Trophoblast cell (in vitro differentiated cells and primary cell): ENCODE measurements at regions not wholly inside any gene's neighbourhood (a gene's known extent, or its start where the extent isn't known, plus 50 kb on each side); places are given as distances from the start of the nearest gene placed in this dataset.

Experiments
- DNase-seq, 2 donors: peaks; one replicate each; pipeline ENCODE4 v3.0.0-alpha.2; 2016
- H2AFZ ChIP-seq: 2 replicates; pipeline ENCODE4 v1.6.1; 2013; ENCODE audit warnings: low read length, moderate library complexity, mild to moderate bottlenecking; ENCODE audit not compliant: insufficient read depth, poor library complexity
- H2AK5ac ChIP-seq: 2 replicates; pipeline ENCODE4 v1.6.1; 2013; ENCODE audit warnings: mild to moderate bottlenecking, low read length
- H2BK120ac ChIP-seq: 2 replicates; pipeline ENCODE4 v1.6.1; 2013; ENCODE audit warnings: low read length, mild to moderate bottlenecking, moderate library complexity; ENCODE audit not compliant: insufficient read depth, poor library complexity
- H2BK12ac ChIP-seq: 2 replicates; pipeline ENCODE4 v1.6.1; 2013; ENCODE audit warnings: mild to moderate bottlenecking, low read length, moderate library complexity
- H2BK5ac ChIP-seq: 2 replicates; pipeline ENCODE4 v1.6.1; 2013; ENCODE audit warnings: low read length, low read depth, moderate library complexity, mild to moderate bottlenecking; ENCODE audit not compliant: poor library complexity
- H3K14ac ChIP-seq: 2 replicates; pipeline ENCODE4 v1.6.1; 2013; ENCODE audit warnings: mild to moderate bottlenecking, low read length
- H3K18ac ChIP-seq: 2 replicates; pipeline ENCODE4 v1.6.1; 2013; ENCODE audit warnings: mild to moderate bottlenecking, low read length
- H3K23ac ChIP-seq: 2 replicates; pipeline ENCODE4 v1.6.1; 2013; ENCODE audit warnings: low read length
- H3K27ac ChIP-seq: 2 replicates; pipeline ENCODE4 v1.5.1; 2013; ENCODE audit warnings: low read depth, mild to moderate bottlenecking, inconsistent platforms, low read length, moderate library complexity
- H3K27me3 ChIP-seq: 2 replicates; pipeline ENCODE4 v1.6.1; 2013; ENCODE audit warnings: inconsistent platforms, mild to moderate bottlenecking, low read length, moderate library complexity; ENCODE audit not compliant: insufficient read depth
- H3K36me3 ChIP-seq, 2 experiments: 1 replicate in 1 of 2; 2 replicates in 1 of 2; pipeline ENCODE4 v1.6.1; 2013; ENCODE audit warnings: low read length in 2 of 2, mild to moderate bottlenecking in 2 of 2, moderate library complexity in 1 of 2; ENCODE audit not compliant: insufficient read depth in 2 of 2, control insufficient read depth in 1 of 2
- H3K4ac ChIP-seq: 2 replicates; pipeline ENCODE4 v1.6.1; 2013; ENCODE audit warnings: low read depth, mild to moderate bottlenecking, low read length, moderate library complexity
- H3K4me1 ChIP-seq, 2 experiments: 1 replicate in 1 of 2; 2 replicates in 1 of 2; pipeline ENCODE4 v1.6.1; 2013; ENCODE audit warnings: low read length in 2 of 2, mild to moderate bottlenecking in 2 of 2, moderate library complexity in 1 of 2; ENCODE audit not compliant: insufficient read depth in 2 of 2, control insufficient read depth in 1 of 2
- H3K4me2 ChIP-seq: 2 replicates; pipeline ENCODE4 v1.6.1; 2013; ENCODE audit warnings: inconsistent platforms, mild to moderate bottlenecking, low read length, moderate library complexity
- H3K4me3 ChIP-seq: 2 replicates; pipeline ENCODE4 v1.5.1; 2013; ENCODE audit warnings: mild to moderate bottlenecking, low read depth, low read length, inconsistent platforms
- H3K79me1 ChIP-seq: one replicate; pipeline ENCODE4 v1.6.1; 2013; ENCODE audit warnings: low read length
- H3K79me2 ChIP-seq: 2 replicates; pipeline ENCODE4 v1.6.1; 2013; ENCODE audit warnings: low read length, mild to moderate bottlenecking; ENCODE audit not compliant: control insufficient read depth, insufficient read depth, poor library complexity
- H3K9ac ChIP-seq: 2 replicates; pipeline ENCODE4 v1.6.1; 2013; ENCODE audit warnings: mild to moderate bottlenecking, low read length
- H3K9me3 ChIP-seq: 2 replicates; pipeline ENCODE4 v1.6.1; 2013; ENCODE audit warnings: low read depth, mild to moderate bottlenecking, control low read depth, inconsistent platforms, low read length; ENCODE audit not compliant: insufficient read depth
- H4K12ac ChIP-seq: 2 replicates; pipeline ENCODE4 v1.6.1; 2013; ENCODE audit warnings: low read depth, mild to moderate bottlenecking, low read length, moderate library complexity
- H4K8ac ChIP-seq: 2 replicates; pipeline ENCODE4 v1.6.1; 2013; ENCODE audit warnings: low read depth, mild to moderate bottlenecking, low read length, moderate library complexity
- H4K91ac ChIP-seq: one replicate; pipeline ENCODE4 v1.6.1; 2013; ENCODE audit warnings: low read depth, mild to moderate bottlenecking, low read length, moderate library complexity
- WGBS: extraction: QIAGEN DNeasy Blood & Tissue Kit; methylation state at CpG from one replicate; pipeline ENCODE4 v1.1.7; 2013; ENCODE audit warnings: missing lambda C conversion rate; ENCODE audit not compliant: insufficient read length, insufficient coverage; ENCODE audit errors: extremely low coverage; 5-methylcytosine and 5-hydroxymethylcytosine counted together

- no peak for DNase-seq
- WGBS, result no CpG with 5 or more reads among the region's 1 CpG
- H3K4me3 ChIP-seq, result no peak overlapping the region
- H3K14ac ChIP-seq, result no peak overlapping the region
- no peak overlapping the region for H3K27ac ChIP-seq
- H4K91ac ChIP-seq, result no peak overlapping the region
- H2BK12ac ChIP-seq, result no peak overlapping the region
- no peak overlapping the region for H3K4ac ChIP-seq
- H2BK120ac ChIP-seq, result no peak overlapping the region
- no peak overlapping the region for H3K18ac ChIP-seq
- H2BK5ac ChIP-seq, result no peak overlapping the region
- H3K4me2 ChIP-seq, result no peak overlapping the region
- H2AFZ ChIP-seq, result no peak overlapping the region
- no peaks in the 10 kb centered on the region for H3K36me3 ChIP-seq
- no peak overlapping the region for H4K12ac ChIP-seq
- no peaks in the 10 kb centered on the region for H3K27me3 ChIP-seq
- no peaks in the 10 kb centered on the region for H3K79me1 ChIP-seq
- H4K8ac ChIP-seq, result no peak overlapping the region
- no peak overlapping the region for H2AK5ac ChIP-seq
- no peaks in the 10 kb centered on the region for H3K4me1 ChIP-seq
- no peak overlapping the region for H3K9ac ChIP-seq
- no peaks in the 10 kb centered on the region for H3K79me2 ChIP-seq
- no peaks in the 10 kb centered on the region for H3K9me3 ChIP-seq
- H3K23ac ChIP-seq, result no peak overlapping the region
Observed at GRCh38 chr11:105392556-105392955, 217.3 kb upstream of the GRIA4 start.

GRCh38 chr11:105389952-105390351, 219.9 kb upstream of the GRIA4 start:
- no peak overlapping the region for H3K4me2 ChIP-seq
- H3K36me3 ChIP-seq, result no peaks in the 10 kb centered on the region
- no peak overlapping the region for H2BK5ac ChIP-seq
- no peak overlapping the region for H4K91ac ChIP-seq
- H3K79me1 ChIP-seq, result no peaks in the 10 kb centered on the region
- no peak overlapping the region for H3K27ac ChIP-seq
- no peaks in the 10 kb centered on the region for H3K4me1 ChIP-seq
- no peak overlapping the region for H4K12ac ChIP-seq
- H3K9me3 ChIP-seq, result no peaks in the 10 kb centered on the region
- no peak overlapping the region for H4K8ac ChIP-seq
- H3K14ac ChIP-seq, result no peak overlapping the region
- H3K79me2 ChIP-seq, result no peaks in the 10 kb centered on the region
- H2BK120ac ChIP-seq, result no peak overlapping the region
- WGBS, result no CpG with 5 or more reads among the region's 5 CpGs
- H3K4me3 ChIP-seq, result no peak overlapping the region
- no peak overlapping the region for H3K4ac ChIP-seq
- H3K18ac ChIP-seq, result no peak overlapping the region
- H3K9ac ChIP-seq, result no peak overlapping the region
- no peak for DNase-seq
- H3K27me3 ChIP-seq, result no peaks in the 10 kb centered on the region
- H3K23ac ChIP-seq, result no peak overlapping the region
- H2AFZ ChIP-seq, result no peak overlapping the region
- H2AK5ac ChIP-seq, result no peak overlapping the region
- H2BK12ac ChIP-seq, result no peak overlapping the region

- Histone ChIP-seq H2BK5ac (no peak overlapping the region), H3K79me1 (no peaks in the 10 kb centered on the region), H3K18ac (no peak overlapping the region), H4K12ac (no peak overlapping the region), H3K27ac (no peak overlapping the region), H4K91ac (no peak overlapping the region), H3K79me2 (no peaks in the 10 kb centered on the region), H2BK120ac (no peak overlapping the region), H3K9ac (no peak overlapping the region), H3K4me3 (no peak overlapping the region), H3K27me3 (no peaks in the 10 kb centered on the region), H3K4me1 (no peaks in the 10 kb centered on the region), H2AK5ac (no peak overlapping the region), H3K36me3 (no peaks in the 10 kb centered on the region), H3K4ac (no peak overlapping the region), H3K4me2 (no peak overlapping the region), H4K8ac (no peak overlapping the region), H3K23ac (no peak overlapping the region), H2AFZ (no peak overlapping the region), H3K9me3 (no peaks in the 10 kb centered on the region), H2BK12ac (no peak overlapping the region), H3K14ac (no peak overlapping the region)
- no peak for DNase-seq
Observed at GRCh38 chr11:105388006-105388405, 221.9 kb upstream of the GRIA4 start.

GRCh38 chr11:105381941-105382340, 227.9 kb upstream of the GRIA4 start:
- Histone ChIP-seq H3K27ac (no peak overlapping the region), H3K79me2 (no peaks in the 10 kb centered on the region), H2BK120ac (no peak overlapping the region), H3K27me3 (no peaks in the 10 kb centered on the region), H3K4me3 (no peak overlapping the region), H3K23ac (no peak overlapping the region), H4K8ac (no peak overlapping the region), H4K12ac (no peak overlapping the region), H3K18ac (no peak overlapping the region), H3K9me3 (no peaks in the 10 kb centered on the region), H3K79me1 (no peaks in the 10 kb centered on the region), H2BK5ac (no peak overlapping the region), H3K36me3 (no peaks in the 10 kb centered on the region), H3K14ac (no peak overlapping the region), H2BK12ac (no peak overlapping the region), H2AFZ (no peak overlapping the region), H3K4me1 (no peaks in the 10 kb centered on the region), H3K4me2 (no peak overlapping the region), H3K4ac (no peak overlapping the region), H2AK5ac (no peak overlapping the region), H3K9ac (no peak overlapping the region), H4K91ac (no peak overlapping the region)
- no CpG with 5 or more reads among the region's 3 CpGs for WGBS
- DNase-seq, result no peak

- H3K27ac ChIP-seq, result no peak overlapping the region
- H3K79me2 ChIP-seq, result no peaks in the 10 kb centered on the region
- no peaks in the 10 kb centered on the region for H3K36me3 ChIP-seq
- H4K8ac ChIP-seq, result no peak overlapping the region
- H2AFZ ChIP-seq, result no peak overlapping the region
- H3K9me3 ChIP-seq, result peaks cover 6% of the 10 kb centered on the region
- no peak overlapping the region for H3K9ac ChIP-seq
- no peak overlapping the region for H4K12ac ChIP-seq
- no peak overlapping the region for H3K4ac ChIP-seq
- no peaks in the 10 kb centered on the region for H3K79me1 ChIP-seq
- no peak overlapping the region for H2BK5ac ChIP-seq
- no peak overlapping the region for H2BK12ac ChIP-seq
- H3K18ac ChIP-seq, result no peak overlapping the region
- no peaks in the 10 kb centered on the region for H3K27me3 ChIP-seq
- no peak overlapping the region for H2AK5ac ChIP-seq
- no peak overlapping the region for H3K23ac ChIP-seq
- H2BK120ac ChIP-seq, result no peak overlapping the region
- DNase-seq, result no peak
- H4K91ac ChIP-seq, result no peak overlapping the region
- no peak overlapping the region for H3K4me2 ChIP-seq
- H3K14ac ChIP-seq, result no peak overlapping the region
- H3K4me1 ChIP-seq, result no peaks in the 10 kb centered on the region
- WGBS, result no CpG with 5 or more reads among the region's 5 CpGs
- no peak overlapping the region for H3K4me3 ChIP-seq
Observed at GRCh38 chr11:105377870-105378269, 232.0 kb upstream of the GRIA4 start.
